Left hindlimb (tissue), 1 donor: ENCODE measurements at regions not wholly inside any gene's neighbourhood (a gene's known extent, or its start where the extent isn't known, plus 50 kb on each side); places are given as distances from the start of the nearest gene placed in this dataset.
"Not testable (repeated sequence)": the region's sequence is repeated elsewhere in the genome, so short reads cannot be mapped to it uniquely, and the experiment has no call there.

Experiments
- DNase-seq: peaks from one replicate; pipeline ENCODE4 v3.0.0-alpha.2; 2018

DNA sequence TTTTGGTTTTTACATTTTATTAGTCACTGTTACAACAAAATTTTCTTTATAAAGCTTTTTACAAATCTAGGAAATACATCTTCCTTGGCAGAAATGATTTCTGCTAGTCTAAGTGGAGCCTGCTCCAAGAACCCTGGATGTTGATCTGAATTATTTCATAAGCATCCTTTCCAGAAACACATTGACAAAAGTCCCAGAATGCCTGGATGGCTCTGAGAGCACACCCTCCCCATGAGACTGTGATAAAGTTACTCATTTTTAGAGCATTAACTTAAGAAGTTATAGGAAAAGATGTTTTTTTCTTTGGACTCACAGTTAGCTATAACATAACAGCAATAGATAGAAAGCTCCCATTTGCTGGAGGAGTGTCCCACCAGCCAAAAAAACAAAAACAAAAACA is 559.6 kb upstream of the SPRY2 start:
- DNase-seq, result peak; percentile 38

DNA sequence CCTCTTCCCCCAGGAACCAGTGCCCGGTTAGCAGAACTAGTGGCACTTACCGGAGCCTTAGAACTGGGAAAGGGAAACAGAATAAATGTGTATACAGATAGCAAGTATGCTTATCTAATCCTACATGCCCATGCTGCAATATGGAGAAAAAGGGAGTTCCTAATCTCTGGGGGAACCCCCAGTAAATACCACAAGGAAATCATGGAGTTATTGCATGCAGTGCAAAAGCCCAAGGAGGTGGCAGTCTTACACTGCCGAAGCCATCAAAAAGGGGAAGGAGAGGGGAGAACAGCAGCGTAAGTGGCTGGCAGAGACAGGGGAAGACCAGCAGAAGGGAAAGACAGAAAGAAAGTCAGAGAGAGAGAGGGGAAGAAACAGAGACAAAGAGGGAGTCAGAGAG is 556.7 kb upstream of the SPRY2 start:
- DNase-seq, result not testable (repeated sequence)

DNA sequence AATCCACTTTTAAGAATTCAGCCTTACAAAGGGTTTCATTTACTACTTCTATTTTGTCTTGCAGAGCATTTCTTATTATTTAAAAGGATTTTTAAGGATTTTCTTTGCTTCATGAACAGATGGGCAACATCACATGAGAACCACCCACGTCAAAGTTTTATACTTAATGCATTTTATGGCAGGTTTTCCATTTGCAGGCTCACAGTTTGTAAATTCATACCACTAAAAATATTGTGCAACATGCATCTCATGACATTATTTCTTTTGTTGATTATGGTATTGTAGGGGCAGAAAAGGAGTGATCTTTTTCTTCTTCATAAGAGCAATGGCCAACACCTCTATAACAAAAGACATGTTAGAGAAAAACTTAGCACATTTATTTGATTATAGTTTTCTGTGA is 554.0 kb upstream of the SPRY2 start:
- DNase-seq, result no peak

DNA sequence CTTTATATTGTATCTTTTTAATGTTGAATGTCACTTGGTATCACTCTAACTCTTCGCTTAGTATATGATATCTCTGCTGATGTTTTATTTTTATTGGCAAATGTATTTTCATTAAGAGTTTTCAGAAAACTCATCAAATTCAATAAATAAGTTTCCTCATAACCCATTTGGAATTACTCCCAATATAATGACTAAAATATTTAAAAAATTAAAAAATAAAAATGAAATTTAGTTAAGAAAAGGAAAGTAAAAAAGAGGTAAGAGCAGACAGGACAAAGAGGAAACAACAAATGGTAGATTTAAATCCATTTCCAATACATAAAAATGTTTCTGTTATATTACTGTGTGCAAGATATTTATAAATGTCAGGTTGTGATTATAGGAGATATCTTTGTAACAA is 548.9 kb upstream of the SPRY2 start:
- DNase-seq, result no peak

DNA sequence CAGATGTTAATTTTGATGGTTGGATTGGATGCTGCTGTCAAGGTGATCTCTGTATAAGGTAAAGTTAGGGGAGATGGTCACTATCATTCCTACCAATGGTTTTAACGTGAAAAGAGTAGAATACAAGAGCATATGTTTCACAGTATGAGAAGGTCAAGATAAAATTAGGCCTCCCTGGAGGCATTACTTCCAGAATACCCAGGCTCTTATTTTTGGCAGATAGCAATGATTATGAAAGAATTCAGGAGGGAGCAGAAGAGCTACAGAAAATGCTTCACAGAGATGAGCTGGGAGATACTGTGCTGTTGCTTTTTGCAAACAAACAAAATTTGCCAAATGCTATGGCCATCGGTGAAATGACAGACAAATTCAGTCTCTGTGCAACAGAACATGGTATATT is 547.5 kb upstream of the SPRY2 start:
- no peak for DNase-seq

DNA sequence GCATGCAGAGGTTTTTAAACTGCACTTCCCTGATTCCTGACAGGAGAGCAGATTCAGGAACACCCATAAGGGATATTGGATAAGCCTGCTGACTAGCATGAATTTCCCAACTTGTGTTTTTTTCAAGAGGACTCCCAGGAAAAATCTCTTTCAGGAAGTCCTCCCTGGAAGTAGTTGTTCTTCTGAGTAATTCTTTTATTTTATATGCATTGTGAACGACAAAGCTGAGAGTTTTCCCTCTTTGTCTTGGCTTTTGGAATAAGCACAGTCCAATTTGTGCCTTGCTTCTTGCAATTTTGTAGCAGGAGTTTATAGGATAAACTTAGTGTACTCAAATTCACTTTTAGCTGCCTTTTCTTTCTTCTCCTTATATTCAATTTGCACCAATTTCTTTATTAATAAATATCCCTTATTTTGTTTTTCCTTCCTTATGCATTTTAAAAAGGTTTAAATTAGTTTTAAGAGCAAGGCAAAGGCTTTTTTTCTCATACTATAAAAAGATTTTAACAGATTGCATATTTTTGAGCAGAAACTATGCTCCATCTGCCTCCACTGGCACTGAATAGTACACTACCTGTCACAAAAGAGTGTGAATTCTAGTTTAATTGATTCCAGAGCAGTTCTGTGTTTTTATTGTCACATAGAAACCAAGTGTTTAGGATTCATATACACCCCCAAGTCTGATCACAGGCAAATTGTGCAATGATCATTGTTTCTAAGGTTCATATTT is 543.3 kb upstream of the SPRY2 start:
- DNase-seq, result no peak

DNA sequence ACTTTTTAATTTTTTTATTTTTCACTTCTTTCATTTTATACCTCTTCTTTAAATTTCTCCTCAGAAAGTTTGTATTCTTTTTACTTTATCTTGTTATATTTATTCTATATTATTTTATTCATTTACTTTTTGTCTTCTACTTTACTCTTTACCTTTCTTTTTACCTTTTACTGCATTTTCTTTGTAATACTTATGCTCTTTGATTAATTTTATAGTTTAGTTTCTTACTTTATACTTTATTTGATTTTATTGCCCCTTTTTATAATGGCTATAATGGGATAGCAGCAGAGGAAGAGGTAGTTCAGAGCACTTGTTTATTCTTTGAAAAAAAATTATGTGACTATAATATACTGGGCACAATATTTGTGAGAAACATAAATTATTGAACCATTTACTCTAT is 542.6 kb upstream of the SPRY2 start:
- no peak for DNase-seq

DNA sequence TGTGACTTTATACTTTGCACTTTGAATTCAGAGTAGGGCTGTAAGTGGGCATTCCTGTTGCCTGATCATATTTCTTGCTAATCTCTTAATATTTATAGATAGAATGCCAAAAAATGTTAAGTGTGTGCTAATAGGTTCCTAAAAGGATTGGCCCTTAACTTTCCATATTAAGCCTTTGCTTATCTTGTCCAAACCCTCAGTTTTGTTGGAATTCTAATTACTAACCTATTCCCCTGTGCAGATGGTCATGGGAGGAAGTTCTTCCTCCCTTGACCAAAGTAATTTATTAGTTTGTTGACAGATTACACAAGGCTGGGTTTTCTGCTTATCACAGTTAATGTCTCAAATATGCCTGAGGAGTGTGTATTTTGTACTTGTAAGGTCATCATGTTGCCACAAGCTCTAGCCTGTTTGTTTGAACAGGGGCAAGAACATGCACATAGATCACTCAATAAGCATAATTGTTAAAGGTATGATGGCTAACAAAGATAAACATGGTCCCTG is 541.1 kb upstream of the SPRY2 start:
- no peak for DNase-seq

DNA sequence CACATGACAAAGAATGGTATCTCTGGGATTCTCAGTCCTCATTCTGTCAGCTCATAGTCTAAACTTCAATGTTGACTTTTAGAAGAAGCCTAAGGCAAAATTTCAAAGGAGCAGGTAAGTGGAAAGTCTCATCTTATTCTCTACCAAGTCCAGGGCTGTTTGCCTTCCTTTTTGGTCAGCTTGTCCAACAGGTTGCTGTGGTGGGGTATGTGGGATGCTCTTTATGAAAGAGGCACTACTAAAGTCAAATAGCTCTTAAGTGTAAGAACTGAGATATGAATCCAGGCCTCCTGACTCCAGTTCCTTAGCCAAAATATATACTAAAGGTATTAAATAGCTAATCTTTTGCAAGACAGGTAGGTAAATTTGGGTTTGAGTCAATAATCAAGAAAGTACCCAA is 540.6 kb upstream of the SPRY2 start:
- DNase-seq, result no peak

DNA sequence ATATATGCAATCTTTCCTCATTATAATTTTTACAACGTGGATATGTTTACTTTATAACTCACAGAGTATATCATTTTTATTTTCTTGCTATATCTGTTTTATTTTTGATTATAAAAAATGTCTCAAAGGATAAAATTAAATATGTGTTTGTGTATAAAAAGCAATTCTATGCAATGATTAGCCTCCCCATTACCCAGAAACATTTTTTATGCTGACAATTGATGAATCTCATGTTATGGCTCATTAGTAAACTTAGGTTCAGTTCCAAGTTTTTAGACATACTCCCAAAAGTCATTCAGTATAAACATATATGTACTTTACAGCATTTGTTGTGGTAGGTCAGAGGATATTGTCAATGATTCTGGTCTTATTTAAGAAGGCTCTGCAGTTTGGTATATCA is 540.1 kb upstream of the SPRY2 start:
- DNase-seq, result no peak

DNA sequence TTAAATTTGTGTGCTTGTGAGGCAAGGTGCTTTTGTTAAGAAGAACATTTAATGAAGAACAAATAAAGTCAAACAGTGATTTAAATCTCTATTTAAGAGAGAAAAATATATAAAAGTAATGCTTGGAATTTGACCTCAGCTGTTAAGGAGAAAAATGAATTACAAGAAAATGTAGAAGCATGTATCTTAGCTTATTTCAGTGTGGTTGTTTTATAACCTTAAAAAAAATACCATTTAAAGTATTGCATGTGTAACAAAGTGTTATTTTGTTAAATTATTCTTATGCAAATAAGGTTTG is 537.0 kb upstream of the SPRY2 start:
- DNase-seq, result no peak

DNA sequence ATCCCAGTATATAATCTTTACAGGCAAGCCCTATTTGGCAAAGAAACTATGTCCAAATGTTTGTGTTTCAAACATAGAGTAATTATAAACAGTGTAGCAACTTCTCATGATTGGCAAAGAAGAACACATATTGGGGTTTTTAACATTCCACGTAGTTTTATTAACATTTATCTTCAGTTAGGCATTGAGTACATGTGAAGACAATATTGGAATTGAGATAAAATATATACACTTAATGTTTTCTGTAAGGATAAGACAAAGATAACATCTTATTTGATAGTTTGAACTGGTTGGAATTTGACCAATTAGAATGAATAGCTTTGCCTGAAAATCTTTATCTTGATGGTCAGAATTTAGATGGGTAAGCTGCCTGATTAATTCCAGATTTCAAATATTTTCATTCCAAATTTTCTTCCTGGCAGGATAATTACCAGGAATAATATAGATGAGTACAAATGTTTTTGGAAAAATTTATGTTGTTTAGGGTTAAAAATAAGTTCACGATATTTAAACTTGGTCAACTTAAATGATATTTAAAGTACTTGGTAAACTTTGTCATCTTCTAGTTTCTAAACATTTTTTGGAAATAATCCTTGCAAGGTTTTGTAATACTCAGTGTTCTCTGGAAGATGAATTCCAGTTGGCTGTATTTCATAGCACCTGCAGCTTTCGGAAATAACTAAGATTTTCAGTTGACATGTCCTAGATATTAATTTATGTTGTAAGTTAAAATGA is 536.5 kb upstream of the SPRY2 start:
- no peak for DNase-seq

DNA sequence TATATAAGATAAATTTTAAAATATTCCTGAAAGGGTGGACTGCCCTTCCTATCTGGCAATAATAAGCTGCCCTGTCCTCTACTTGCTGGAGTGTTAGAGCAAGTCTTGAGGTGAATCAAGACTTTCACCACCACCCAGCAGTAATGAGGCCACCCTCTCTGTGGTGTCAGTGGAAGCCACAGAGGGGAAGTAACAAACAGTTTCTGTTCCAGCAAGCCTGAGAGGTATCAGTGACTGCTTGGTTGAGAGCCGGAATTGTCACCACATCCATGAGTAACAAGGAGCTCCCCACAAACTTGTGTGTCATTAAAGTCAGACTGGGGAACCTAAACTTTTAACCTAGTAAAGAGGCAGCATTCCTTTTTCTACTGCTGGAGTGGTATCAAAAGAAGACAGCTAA is 532.7 kb upstream of the SPRY2 start:
- DNase-seq, result no peak

DNA sequence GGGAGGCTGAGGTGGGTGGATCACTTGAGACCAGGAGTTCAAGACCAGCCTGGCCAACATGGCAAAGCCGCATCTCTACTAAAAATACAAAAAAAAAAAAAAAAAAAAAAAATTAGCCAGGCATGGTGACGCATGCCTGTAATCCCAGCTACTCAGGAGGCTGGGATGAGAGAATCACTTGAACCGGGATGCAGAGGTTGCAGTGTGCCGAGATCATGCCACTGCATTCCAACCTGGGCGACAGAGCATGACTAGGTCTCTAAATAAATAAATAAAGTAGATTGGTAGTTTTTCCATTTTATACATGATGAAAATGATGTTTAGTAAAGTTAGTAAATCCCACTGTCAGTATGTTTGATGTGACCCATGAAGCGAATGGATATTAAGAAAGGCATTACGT is 531.0 kb upstream of the SPRY2 start:
- DNase-seq, result not testable (repeated sequence)

DNA sequence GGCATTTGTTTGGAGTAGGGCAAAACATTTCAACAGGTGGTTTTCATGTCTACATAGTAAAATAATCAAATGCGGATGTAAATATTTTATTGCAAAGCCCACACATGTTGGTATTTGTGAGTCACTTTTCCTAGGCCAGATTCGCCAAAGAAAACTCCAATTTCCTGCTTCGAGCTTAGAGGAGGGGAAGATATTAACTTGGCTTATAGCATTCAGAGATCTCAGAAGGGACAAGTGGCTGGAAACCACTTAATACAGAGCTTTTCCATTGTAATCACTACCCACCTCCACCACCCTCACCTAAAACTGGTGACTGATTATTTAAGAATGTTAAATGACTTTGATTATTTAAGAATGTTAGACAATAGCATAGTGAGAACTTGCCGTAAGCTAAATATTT is 530.6 kb upstream of the SPRY2 start:
- DNase-seq, result no peak

DNA sequence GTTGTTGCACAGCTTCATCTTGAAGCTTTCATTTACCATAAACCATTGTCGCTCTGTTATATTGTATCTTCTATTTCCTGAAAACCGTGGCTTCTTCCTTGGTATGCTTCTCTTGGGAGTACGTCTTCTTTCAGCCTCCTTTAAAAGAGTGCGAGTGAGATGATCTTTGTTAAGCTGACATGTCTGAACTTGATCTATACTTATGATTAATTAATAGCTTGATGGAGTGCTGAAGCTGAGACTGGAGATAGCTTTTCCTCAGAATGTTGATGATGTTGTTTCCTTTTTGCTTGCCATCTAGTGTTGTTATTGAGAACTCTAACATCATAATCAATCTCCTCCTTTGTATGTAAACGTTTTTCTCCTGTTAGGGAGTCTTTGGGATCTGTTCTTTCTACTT is 529.3 kb upstream of the SPRY2 start:
- no peak for DNase-seq

DNA sequence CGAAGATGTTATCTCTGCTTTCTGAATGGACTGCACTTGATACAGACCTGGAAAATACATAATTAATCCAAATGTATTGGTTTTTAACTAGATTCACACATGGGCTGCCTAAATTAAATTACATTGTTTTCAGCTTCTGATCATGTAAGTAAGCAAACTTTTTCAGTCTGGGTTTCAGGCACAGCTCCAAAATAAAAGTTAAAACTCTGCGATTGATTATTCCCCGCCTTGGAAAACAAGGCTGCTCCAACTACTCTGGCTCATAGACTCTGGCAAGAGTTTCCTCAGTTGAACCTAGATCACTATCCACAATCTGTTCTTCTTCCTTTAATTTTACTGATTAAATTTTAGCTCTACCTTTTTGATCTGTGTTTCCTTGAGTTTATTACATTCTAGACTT is 526.0 kb upstream of the SPRY2 start:
- DNase-seq, result no peak

DNA sequence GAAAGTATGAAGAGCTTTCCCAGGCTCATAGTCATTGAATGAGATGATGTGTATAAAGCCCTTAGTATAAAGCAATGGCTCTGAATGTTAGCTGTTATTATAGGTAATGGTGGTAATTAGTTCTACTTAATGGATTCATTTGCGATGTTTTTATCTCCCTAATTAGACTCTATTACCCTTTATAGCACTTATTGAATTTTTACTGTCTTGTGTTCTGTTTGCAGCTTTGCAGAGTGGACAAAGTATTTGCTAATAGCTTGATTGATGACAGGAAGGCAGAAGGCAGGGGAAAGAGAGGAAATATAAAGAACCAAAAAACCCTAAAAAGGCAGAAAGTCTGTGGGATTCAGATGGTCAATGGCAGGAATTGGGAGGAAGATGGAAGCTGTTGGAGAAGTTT is 524.4 kb upstream of the SPRY2 start:
- DNase-seq, result no peak

DNA sequence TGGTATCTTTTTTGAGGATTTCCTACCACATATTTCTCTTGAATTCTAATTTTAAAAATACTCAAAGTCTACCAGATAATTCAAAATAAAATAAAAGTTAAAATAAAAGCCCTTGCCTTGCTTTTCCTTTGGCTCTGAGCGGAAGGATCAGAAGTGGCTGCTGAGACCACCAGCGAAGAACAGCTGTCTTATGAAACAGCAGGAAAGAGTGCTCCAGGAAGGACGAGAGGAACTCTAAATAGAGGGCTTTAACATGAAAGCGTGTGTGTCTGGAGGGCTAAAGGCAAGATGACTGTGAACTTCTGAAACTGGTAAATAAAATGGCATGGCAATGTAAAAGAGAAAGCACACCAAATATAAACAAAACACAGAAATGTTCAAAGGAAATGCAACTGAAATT is 521.5 kb upstream of the SPRY2 start:
- no peak for DNase-seq

DNA sequence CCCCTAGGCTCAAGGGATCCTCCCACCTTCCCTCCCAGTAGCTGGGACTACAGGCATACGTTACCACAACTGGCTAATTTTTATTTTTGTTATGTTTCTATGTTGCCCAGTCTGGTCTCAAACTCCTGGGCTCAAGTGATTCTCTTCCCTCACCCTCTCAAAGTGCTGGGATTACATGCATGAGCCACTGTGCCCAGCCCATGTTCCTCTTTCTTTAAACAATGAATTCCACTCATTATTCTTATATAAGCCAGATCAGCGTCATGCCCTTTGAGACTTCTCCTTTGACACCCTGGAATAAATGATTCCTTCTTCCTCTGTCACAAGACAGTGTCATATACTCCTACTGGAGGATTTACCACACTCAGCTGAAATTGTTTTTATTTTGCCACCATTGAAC is 519.9 kb upstream of the SPRY2 start:
- no peak for DNase-seq

DNA sequence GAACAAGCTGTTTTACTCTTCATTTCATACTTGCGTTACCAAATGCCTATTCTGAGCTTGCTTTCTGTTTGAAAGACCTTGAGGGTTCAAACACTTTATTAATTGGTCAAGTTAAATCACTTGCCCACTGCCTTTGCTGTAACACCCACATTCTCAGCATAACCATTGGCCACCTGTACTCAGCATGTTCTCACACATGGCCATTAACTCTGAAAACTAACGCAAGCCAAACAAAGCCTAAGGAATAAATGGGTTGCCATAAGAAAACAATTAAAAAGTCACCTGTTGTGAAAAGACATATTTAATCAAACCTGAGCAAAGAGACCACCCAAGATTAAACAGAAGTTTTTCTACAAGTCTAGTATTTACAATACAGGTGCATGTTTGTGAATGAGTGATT is 517.2 kb upstream of the SPRY2 start:
- no peak for DNase-seq

DNA sequence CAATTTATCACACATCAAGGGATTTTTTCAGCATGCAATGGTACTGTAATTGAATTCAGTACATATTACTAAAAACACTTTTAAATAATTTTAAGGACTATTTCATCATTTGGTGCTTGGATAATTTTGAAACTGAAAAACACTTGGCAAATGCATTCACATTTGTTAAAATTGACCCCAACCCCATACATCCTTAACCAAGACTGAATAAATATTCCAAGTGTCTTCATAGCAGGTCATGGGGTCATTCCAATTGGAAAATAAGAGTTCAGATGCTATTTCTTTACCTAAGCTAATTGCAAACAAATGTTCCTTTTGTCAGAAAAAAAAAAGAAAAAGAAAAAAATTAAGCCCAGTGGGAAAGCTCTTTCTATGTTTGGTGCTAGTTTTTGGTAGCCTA is 516.4 kb upstream of the SPRY2 start:
- DNase-seq, result no peak

DNA sequence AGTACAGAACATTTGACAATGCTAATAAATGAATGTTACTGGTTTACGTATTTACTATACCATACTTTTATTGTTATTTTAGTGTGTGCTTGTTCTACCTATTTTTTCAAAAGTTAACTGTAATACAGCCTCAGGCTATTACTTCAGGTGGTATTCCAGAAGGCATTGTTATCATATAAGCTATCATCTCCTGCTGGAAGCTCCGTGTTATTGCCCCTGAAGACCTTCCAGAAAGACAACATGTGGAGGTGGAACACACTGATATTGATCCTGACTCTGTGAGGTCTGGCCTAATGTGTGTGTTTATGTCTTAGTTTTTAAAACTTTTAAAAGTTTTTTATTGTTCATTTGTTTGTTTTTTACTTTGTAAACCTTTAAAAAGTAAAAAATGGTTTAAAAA is 509.8 kb upstream of the SPRY2 start:
- DNase-seq, result no peak

DNA sequence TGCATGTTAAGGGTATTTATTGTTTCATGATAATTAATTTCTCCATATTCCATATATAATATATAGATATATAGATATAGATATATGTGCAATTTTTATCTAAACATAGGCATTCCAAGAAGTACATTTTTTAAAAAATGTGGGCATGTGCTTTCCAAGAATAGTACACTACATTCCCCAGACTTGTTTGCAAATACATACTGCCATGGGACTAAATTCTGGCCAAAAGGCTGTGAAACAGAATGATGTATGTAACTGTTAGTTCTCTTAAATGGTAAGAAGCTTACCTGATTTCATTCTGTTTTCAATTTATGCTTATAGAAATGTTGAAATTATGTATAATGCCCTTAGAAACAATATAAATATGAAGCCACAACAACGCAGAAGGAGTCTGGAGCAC is 503.2 kb upstream of the SPRY2 start:
- no peak for DNase-seq

DNA sequence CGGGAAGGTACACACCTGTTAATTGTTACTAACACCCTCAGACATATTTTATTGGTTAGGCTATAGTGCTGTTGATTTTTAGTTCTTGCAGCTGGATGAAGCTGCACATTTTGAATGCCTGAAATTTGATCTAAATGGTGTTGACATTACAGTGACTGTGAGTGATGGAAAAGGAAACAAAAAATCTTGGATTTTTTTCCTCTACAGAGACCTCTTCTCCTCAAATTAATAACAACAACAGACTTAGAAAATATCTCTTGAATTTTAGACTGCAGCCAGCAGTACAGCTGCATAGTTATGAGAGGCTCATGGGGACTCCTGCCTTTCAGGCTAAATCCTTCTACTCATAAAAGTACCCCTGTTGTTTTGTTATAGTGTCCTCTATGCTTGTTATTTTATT is 500.5 kb upstream of the SPRY2 start:
- DNase-seq, result no peak
